GM12873 (cell line): ENCODE measurements at regions not wholly inside any gene's neighbourhood (a gene's known extent, or its start where the extent isn't known, plus 50 kb on each side); places are given as distances from the start of the nearest gene placed in this dataset.

ENCODE experiments used
- TF ChIP-seq, protein P1 (sequence below): IDR thresholded peaks from 2 replicates; pipeline ENCODE4 v1.5.1; 2012; ENCODE audit warnings: low read depth, mild to moderate bottlenecking, moderate library complexity, low read length, control low read depth; ENCODE audit not compliant: insufficient read depth; ENCODE audit errors: missing control alignments

DNA sequence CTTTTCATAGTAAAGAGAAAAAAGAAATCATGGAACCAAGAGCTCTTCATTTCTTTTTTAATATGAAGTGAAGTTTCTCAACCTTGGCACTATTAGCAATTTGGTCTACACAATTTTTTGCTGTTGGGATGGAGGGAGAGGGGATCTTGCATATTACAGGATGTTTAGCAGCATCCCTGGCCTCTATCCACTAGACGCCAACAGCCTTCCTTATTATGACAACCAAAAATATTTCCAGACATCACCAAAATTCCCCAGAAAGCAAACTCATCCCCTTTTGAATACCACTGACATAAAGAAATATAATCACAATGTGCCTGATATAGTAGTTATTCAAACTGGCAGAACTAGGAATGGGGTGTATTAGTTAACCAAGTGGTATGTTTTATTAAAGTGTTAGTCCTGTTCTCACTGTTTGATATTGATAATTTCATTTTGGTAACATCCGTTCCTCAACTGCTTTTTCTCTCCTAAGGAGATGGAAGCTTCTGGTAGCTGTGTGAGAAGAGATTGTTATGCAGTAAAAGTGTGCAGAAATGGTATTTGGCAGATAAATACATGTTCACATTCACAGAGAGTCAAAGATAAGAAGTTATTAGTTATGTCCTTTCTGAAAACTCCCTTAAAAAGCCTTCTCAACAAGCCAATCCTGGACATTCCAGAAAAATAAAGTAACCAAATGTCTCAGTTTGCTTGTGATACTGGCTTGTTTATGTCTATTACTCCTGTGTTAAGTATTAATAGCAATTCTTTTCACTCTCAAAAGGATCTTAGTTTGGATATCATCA, 699.9 kb downstream of the C12orf50 start:
- TF ChIP-seq, protein P1, sequence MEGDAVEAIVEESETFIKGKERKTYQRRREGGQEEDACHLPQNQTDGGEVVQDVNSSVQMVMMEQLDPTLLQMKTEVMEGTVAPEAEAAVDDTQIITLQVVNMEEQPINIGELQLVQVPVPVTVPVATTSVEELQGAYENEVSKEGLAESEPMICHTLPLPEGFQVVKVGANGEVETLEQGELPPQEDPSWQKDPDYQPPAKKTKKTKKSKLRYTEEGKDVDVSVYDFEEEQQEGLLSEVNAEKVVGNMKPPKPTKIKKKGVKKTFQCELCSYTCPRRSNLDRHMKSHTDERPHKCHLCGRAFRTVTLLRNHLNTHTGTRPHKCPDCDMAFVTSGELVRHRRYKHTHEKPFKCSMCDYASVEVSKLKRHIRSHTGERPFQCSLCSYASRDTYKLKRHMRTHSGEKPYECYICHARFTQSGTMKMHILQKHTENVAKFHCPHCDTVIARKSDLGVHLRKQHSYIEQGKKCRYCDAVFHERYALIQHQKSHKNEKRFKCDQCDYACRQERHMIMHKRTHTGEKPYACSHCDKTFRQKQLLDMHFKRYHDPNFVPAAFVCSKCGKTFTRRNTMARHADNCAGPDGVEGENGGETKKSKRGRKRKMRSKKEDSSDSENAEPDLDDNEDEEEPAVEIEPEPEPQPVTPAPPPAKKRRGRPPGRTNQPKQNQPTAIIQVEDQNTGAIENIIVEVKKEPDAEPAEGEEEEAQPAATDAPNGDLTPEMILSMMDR, result no peak

DNA sequence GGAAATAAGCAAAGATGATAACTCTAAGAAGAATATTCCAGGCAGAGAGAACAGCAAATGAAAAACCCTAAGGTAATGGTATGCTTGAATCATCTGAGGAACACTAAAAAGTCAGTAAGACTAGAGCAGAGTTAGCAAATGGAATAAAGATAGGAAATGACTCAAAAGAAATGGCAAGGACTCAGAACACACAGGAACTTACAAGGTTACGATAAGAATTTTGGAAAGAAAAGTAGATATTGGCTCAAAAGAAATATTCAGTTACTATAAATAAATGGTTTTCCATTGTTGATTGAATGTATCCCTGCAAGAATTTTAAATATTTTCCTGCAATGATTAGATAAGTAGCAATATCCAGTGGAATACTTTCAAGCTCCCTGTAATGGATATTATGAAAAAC, 705.8 kb downstream of the C12orf50 start:
- TF ChIP-seq, protein P1, result no peak

DNA sequence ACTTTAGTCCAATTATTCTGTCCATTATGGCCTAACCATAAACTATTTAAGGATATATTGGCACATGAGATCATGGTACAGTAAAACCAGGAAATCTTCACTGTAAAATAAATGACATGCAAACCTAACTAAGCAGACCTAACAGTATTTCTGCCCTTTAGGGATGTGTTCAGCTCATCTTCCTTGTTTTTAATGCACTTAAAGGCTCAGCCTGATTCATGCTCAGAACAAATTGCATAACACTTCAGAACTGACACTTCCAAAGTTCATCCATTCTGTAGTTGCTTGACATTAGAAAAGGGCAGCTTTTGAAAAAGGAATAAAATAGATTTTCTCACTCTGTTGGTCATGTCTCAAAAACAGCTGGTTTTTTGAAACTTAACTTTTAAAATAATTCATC, 708.5 kb downstream of the C12orf50 start:
- TF ChIP-seq, protein P1, result no peak

DNA sequence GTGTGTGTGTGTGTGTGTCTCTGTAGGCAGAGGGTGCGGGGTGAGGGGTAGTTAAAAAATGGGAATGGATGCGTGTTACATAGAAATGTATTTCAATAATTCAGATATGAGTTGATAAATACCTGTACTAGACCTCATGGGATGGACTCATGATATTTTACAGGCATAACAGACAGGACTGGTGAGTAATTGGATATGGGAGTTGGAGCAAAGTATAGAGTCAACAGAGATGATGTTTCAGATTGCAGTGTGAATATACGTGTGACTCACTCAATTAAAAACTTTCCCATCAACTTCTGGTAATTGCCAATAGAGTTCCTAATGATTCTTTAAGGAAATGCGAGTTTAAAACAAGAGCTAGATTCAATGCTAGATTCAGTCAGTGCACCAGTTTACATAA, 711.9 kb downstream of the C12orf50 start:
- TF ChIP-seq, protein P1, result no peak

DNA sequence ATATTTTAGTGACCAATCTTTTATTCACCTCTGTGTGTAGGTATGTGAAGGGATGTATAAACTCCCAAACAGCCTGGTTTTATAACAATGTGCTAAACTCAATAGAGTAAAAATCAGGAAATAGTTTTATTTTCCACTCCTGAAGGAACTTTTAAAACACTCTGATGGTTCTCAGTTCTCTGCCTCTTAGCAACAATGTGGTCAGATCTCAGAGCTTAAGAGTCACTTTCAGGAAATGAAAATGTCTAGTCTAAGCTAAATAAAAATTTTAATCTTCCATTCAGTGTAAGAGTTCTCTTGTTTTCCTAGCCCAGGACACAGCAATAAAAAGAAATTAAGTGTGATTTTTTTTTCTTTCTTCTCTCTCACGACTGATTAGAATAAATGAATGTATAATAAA, 718.0 kb downstream of the C12orf50 start:
- TF ChIP-seq, protein P1, result no peak

DNA sequence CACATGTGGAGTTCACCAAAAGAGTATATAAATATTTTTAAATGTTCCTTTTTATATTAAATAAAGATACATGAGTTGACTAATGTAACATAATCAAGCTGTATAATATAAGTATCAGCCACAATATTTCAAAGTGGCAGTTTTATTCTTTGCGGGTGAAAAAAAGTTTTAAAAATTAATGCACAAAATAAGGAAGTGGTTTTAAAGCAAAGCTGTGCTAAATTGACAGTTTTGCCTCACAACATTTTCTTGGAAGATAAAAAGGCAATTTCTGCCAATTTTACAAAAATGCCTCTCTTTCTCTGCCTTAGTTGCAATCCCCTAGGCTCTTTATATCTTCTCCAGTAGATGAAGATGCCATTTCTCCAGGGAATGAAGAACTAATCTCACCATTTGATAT, 719.1 kb downstream of the C12orf50 start:
- TF ChIP-seq, protein P1, result no peak

DNA sequence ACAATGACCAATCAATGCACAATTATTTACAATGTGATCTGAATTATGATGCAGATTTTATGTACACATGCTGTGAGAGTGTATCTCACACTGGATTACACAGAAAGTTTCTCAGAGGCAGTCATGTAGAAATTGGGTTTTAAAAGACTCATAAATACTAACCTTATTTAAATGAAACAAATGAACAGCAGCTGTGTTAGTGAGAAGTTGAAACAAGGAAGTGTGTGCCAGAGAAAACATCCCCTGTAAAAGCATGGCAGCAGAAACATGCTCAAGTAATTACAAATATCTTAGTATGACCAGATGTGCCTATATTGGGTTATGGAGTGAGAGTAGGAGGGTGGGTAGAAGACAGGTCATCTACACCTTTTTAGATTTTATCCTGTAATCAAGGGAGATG, 723.7 kb downstream of the C12orf50 start:
- TF ChIP-seq, protein P1, result no peak
